Upper lobe of right lung (tissue), 1 donor: ENCODE measurements at regions not wholly inside any gene's neighbourhood (a gene's known extent, or its start where the extent isn't known, plus 50 kb on each side); places are given as distances from the start of the nearest gene placed in this dataset.

Source experiments
- ATAC-seq: fragments of 200-7000 bp; cut with Tn5 transposase; one replicate; pipeline ENCODE4 v1.9.1; 2020; ENCODE audit warnings: mild to moderate bottlenecking, moderate library complexity
- DNase-seq: peaks from one replicate; pipeline ENCODE4 v3.0.0-alpha.2; 2020
- H3K27ac ChIP-seq: fragments of 200-600 bp; one replicate; pipeline ENCODE4 v1.8.0; 2022
- H3K27me3 ChIP-seq: fragments of 200-600 bp; one replicate; pipeline ENCODE4 v1.8.0; 2022; ENCODE audit warnings: mild to moderate bottlenecking
- H3K36me3 ChIP-seq: fragments of 200-600 bp; one replicate; pipeline ENCODE4 v1.8.0; 2022
- H3K4me1 ChIP-seq: fragments of 200-600 bp; one replicate; pipeline ENCODE4 v1.8.0; 2022
- H3K4me3 ChIP-seq: fragments of 200-600 bp; one replicate; pipeline ENCODE4 v1.8.0; 2022; ENCODE audit warnings: mild to moderate bottlenecking
- H3K9me3 ChIP-seq: fragments of 200-600 bp; one replicate; pipeline ENCODE4 v1.8.0; 2022
- CTCF ChIP-seq: fragments of 200-600 bp; IDR thresholded peaks from one replicate; pipeline ENCODE4 v1.8.0; 2022; ENCODE audit warnings: antibody characterized with exemption
- intact Hi-C: fragments of 100-400 bp; cut with DNase I; formaldehyde crosslinking; loops from one replicate; pipeline ENCODE4 v1.11.0; 2022
- donor health status: DM: no; HTN: yes; CAD: no; lungs with severe emphysema.

- DNase-seq (no peak), ATAC-seq (no peak)
- intact Hi-C loops = no loop called here
- Histone ChIP-seq H3K36me3 (no peaks in the 10 kb centered on the region), H3K4me1 (peaks cover 5% of the 10 kb centered on the region), H3K27ac (no peak overlapping the region), H3K9me3 (no peaks in the 10 kb centered on the region), H3K27me3 (no peaks in the 10 kb centered on the region), H3K4me3 (no peak overlapping the region)
- no peak for TF ChIP-seq CTCF
These were observed 134.1 kb downstream of the RFPL4B start for GRCh38 chr6:112481211-112481610.

GRCh38 chr6:112482373-112482772 lies 135.2 kb downstream of the RFPL4B start:
- intact Hi-C loops = no loop called here
- H3K4me1 ChIP-seq = peaks cover 6% of the 10 kb centered on the region
- ATAC-seq (no peak), DNase-seq (no peak)
- H3K9me3 ChIP-seq = no peaks in the 10 kb centered on the region
- no peaks in the 10 kb centered on the region for H3K27me3 ChIP-seq
- no peak overlapping the region for H3K27ac ChIP-seq
- H3K36me3 ChIP-seq = no peaks in the 10 kb centered on the region
- no peak overlapping the region for H3K4me3 ChIP-seq
- no peak for TF ChIP-seq CTCF

- Histone ChIP-seq H3K36me3 (no peaks in the 10 kb centered on the region), H3K4me3 (no peak overlapping the region), H3K27ac (no peak overlapping the region), H3K9me3 (no peaks in the 10 kb centered on the region), H3K27me3 (no peaks in the 10 kb centered on the region), H3K4me1 (peaks cover 6% of the 10 kb centered on the region)
- intact Hi-C loops = no loop called here
- DNase-seq (no peak), ATAC-seq (no peak)
- no peak for TF ChIP-seq CTCF
These were observed 138.1 kb downstream of the RFPL4B start for GRCh38 chr6:112485120-112485826.

- H3K4me1 ChIP-seq = peaks cover 6% of the 10 kb centered on the region
- no peak for DNase-seq
- H3K27ac ChIP-seq = no peak overlapping the region
- no peaks in the 10 kb centered on the region for H3K27me3 ChIP-seq
- intact Hi-C loops = no loop called here
- no peaks in the 10 kb centered on the region for H3K36me3 ChIP-seq
- no peak for ATAC-seq
- no peak overlapping the region for H3K4me3 ChIP-seq
- no peak for TF ChIP-seq CTCF
- H3K9me3 ChIP-seq = no peaks in the 10 kb centered on the region
These were observed 138.7 kb downstream of the RFPL4B start for GRCh38 chr6:112485827-112486212.

GRCh38 chr6:112486454-112486853 lies 139.3 kb downstream of the RFPL4B start:
- intact Hi-C loops = no loop called here
- Histone ChIP-seq H3K4me1 (peaks cover 6% of the 10 kb centered on the region), H3K27ac (no peak overlapping the region), H3K27me3 (no peaks in the 10 kb centered on the region), H3K4me3 (no peak overlapping the region), H3K9me3 (no peaks in the 10 kb centered on the region), H3K36me3 (no peaks in the 10 kb centered on the region)
- no peak for ATAC-seq
- no peak for TF ChIP-seq CTCF
- no peak for DNase-seq

- H3K27me3 ChIP-seq = no peaks in the 10 kb centered on the region
- peaks cover 6% of the 10 kb centered on the region for H3K4me1 ChIP-seq
- H3K36me3 ChIP-seq = no peaks in the 10 kb centered on the region
- intact Hi-C loops = no loop called here
- TF ChIP-seq CTCF = no peak
- DNase-seq = no peak
- H3K4me3 ChIP-seq = no peak overlapping the region
- ATAC-seq = no peak
- H3K27ac ChIP-seq = no peak overlapping the region
- H3K9me3 ChIP-seq = no peaks in the 10 kb centered on the region
These were observed 141.1 kb downstream of the RFPL4B start for GRCh38 chr6:112488238-112488637.
